ENCODE measurements at regions not wholly inside any gene's neighbourhood (a gene's known extent, or its start where the extent isn't known, plus 50 kb on each side); places are given as distances from the start of the nearest gene placed in this dataset.

DNA sequence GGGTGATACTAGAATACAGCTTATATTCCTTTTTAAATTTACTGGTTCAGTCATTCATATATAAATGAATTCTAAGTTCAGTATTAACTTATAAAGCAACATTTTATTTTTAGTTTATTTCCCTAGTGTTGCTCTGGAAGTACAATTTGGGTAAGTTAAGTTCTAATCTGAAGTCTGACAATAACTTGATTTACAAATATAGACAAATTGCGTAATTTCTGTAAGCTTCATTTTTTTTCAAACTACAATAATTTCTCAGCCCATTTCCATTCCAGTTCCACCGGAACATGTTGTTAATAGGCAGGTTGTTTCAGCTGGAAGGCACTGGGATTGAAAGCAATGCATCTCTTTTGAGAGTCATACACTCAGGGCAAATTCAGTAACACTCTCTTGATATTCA, 2000.7 kb downstream of the OLFM4 start:
- TF ChIP-seq, protein P1, sequence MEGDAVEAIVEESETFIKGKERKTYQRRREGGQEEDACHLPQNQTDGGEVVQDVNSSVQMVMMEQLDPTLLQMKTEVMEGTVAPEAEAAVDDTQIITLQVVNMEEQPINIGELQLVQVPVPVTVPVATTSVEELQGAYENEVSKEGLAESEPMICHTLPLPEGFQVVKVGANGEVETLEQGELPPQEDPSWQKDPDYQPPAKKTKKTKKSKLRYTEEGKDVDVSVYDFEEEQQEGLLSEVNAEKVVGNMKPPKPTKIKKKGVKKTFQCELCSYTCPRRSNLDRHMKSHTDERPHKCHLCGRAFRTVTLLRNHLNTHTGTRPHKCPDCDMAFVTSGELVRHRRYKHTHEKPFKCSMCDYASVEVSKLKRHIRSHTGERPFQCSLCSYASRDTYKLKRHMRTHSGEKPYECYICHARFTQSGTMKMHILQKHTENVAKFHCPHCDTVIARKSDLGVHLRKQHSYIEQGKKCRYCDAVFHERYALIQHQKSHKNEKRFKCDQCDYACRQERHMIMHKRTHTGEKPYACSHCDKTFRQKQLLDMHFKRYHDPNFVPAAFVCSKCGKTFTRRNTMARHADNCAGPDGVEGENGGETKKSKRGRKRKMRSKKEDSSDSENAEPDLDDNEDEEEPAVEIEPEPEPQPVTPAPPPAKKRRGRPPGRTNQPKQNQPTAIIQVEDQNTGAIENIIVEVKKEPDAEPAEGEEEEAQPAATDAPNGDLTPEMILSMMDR (conservative IDR thresholded peaks at IDR 0.05 in 1 of 2, IDR thresholded peaks at IDR 0.05 in 1 of 2; ENCODE audit: low read depth in 1 of 2, low read length in 2 of 2), result no peak
- no peak for TF ChIP-seq EZH2 (IDR thresholded peaks at IDR 0.05; ENCODE audit: low read length, missing control alignments)
